Fibroblast of skin of scalp (primary cell): ENCODE measurements at regions not wholly inside any gene's neighbourhood (a gene's known extent, or its start where the extent isn't known, plus 50 kb on each side); places are given as distances from the start of the nearest gene placed in this dataset.
A peak's percentile ranks its signal among the peaks of the same experiment; 100 is the strongest.

Experiments used
- DNase-seq: peaks from one replicate; pipeline ENCODE4 v3.0.0-alpha.2; 2013

DNA sequence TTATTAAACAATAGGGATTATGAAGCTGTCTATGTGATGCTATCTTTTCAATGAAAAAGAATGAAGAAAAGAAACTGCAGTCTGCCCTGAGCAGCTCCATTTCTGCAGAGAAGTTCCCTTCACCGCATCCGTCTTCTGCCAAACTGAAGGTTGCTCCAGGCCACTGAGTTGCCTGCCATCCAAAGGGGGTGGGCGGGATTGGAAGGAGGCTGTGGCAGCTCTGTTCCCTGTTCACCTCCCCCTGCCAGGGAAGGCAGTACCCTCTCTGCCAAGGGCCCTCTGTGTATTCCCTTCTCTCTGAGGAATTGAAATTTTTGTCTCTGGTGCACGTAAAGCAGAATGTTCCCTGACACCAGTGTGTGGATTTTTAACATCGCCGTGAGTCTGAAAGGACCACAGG is 243.1 kb upstream of the GHITM start:
- no peak for DNase-seq

DNA sequence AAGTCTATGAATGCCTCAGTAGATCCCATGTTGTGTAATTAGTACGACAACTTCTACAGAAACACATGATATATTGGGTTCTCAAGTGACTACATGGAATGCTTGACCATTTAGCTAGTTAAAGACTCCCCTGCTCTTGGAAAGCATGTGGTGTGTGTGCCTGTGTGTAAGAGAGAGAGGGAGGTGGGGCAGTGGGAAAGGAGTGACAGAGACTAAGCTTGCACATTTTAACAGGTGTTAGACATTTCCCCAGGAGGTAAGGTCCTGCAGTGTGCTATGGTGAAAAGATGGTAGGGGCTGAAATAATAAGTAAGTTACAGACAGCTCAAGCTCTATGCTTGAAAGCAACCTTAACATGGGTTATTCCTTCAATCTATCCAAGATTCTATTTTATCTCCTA is 241.7 kb upstream of the GHITM start:
- no peak for DNase-seq

DNA sequence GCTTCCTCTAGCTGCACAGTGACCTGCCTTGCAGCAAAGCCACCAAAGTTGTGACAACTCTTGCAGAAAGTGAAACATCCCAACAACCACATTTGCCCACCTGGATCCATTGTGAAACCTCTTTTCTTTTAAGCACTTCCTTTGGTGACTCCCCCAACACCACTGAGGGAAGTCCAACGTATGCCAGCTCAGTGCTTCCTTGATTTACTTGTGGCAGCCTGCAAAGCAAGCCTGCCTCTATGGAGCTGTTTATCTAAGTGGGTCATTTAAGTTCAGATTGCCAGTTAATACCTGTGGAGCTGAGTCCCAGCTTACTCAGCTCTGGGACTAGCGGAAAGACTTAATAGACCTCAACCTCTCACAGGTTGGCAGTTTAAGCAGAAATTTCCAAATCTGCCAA is 230.8 kb upstream of the GHITM start:
- no peak for DNase-seq

DNA sequence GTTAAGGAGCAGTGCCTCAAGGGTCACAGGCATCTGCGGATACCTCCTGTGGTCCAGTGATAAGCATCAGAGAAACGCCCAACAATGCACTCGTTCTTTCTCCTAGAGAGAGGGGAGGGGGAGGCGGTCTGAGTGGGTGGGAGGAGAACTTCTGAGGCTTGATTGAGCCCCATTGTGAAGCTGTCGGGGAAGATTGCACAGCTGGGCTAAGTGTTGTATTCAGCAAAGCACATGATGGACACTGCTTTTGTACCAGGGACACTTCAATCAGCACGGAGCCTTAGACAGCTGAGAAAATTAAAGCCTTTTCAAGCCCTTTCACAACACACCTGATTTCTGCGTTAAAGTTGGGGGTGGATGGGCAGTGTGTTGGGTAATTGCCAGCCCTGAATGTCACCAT is 230.3 kb upstream of the GHITM start:
- no peak for DNase-seq

DNA sequence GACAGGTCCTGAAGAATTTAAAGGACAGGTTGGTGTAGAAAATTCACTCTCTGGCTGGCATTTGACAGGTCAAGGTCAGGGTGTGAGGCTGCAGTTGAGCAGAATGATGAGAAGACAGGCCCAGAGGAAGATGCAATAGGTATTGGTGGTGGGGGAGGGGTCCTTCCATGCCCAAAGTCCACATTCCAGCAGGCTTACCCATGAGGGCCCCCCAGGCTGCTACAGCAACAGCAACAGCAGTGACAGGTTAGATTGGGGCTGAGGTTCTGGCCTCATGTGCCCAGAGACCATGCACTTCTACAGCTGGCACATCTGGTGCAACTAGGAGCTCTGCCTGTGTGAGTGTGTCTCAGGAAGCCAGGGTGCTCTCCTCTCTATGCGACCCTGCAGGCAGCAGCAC is 223.5 kb upstream of the GHITM start:
- no peak for DNase-seq

DNA sequence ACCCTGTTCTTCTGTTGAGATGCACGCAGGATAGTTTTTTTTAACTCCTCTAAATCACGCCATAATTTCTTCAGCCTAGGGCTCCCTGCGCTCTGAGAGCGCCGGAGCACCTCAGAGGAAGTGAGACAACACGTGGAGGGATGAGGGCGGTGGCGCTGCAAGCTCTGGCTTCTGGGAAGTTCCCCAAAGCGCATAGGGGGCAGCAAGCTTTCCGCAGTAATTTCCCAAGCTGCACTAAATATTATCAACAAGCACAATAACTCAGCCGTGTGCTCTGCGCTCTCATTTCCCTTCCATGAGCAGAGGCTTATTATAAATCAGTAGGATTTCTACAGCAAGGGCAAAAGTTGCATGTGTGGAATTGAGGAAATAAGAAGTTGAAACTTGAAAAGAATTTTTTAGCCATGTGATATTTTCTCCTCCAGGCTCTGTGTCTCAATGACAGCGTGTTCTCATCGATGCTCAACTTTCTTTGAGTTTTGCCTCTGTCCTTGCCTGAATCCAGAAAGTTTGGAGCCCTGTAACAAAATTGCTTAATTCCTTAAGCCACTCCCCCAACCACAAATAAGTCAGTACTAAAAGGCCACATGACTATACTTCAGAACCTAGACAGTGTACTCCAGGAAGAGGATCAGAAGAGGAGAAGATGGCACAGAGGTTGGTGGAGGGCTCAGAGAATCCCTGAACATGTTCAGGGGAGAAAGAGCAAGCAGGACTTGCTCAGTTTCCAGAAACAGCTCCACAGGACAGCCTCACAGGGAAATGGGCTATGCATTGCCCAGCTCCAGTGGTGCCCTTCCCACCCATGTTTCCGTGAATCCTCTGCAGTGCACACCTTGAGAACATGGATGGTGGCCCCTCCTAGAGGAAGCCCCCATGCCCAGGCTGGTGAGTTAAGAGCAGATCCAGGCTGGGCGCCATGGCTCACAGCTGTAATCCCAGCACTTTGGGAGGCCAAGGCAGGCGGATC is 221.5 kb upstream of the GHITM start:
- peak; percentile 5 for DNase-seq

DNA sequence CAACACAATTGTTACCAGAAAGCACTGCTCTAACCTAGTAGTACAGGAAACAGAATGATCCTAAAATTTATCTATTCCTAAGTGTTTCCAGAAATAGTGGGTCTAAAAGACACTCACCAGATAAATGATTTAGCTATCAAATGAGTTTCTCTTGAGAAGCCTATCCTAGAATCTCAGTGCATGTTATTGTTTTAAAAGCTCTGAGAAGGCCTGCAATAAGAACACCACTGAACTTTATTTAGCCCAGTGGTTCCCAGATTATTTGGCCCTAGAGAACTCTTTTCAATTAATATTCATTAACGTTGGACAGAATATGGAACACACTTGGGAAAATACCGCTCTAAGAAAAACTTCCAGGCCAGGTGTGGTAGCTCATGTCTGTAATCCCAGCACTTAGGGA is 220.1 kb upstream of the GHITM start:
- DNase-seq = no peak

DNA sequence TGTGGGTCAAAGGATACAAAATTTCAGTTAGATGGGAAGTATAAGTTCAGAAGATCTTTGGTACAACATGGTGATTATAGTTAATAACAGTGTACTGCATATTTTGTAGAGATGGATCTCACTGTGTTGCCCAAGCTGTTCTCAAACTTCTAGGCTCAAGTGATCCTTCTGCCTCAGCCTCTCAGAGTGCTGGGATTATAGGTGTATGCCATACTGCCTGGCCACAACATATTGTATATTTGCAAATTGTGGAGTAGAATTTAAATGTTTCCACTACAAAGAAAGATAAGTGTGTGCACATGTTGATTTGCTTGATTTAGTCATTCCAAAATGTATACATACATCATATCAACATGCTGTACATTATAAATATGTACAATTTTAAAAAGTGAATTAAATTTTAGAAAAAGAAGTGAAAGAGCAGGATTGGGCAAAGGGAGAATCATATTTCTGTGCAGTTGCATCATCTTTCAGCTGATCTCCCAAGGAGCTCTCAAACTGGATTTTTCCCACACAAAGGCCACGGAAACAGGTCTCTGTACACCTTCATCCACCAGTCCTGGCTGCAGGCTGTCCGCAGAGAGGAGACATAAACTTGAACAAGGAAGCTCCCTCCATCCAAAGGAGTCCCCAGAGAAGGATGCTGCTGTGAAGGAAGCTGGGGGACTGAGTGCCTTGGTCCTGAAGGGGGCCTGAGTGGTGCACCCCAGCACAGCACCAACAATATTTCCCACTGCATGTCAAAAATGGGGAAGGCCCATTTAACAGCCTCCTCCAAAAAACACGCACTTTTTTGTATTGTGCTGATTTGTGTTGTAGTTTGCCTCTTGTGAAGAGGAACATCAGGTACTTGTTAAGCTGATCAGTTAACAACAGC is 217.1 kb upstream of the GHITM start:
- no peak for DNase-seq

DNA sequence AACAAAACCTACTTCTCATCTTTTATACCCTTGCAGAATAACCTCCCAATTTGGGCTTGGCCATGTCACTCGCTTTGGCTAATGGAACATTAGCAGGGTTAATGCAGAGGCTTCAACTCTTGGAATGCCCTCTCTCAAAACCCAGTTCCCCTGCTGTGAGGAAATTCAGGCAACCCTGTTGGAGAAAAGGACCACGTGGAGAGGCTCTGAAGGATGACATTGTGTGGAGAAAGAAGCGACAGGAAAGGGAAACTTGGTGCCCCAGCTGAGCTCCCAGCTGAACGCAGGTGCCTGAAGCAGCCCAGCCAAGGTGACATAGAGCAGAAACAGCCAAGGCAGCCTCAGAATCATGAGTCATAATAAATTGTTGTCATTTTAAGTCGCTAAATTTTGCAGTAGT is 214.2 kb upstream of the GHITM start:
- DNase-seq = no peak

DNA sequence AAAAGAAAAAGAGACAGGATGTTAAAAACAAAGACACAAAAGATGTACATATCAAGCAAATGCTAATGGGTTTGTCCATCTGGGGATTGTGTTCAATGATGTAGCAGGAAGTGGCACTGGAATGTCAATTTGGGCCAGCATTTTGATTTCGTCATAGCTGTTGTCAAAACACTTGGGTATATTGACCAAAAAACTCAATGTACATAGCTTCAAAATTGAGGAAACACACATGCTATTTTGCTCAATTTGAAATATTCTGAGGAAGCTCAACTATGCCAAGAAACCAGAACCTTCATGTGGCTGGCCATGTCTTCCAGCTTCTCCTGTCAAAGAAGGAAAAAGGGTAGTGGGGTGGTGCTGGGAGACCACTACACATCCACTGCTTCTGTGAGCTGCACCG is 212.7 kb upstream of the GHITM start:
- DNase-seq = no peak

DNA sequence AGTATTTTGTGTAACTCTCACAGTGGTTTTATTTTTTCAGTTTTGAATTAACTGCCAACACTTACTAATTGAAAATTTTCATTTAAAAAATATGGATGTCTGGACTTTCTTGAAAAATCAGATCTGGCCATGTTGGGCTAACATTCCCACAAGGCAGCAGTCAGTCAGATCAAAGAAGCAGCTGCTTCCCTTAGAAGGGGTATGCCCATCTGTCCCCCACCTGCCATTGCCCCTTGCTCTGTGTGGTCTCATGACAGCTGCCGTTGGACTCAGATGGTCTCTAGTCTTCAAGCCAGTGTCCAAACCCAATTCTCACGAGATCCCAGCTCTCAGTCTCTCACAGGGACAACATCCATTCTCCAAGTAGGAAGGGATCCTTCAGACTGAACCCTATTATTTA is 212.1 kb upstream of the GHITM start:
- DNase-seq = no peak

DNA sequence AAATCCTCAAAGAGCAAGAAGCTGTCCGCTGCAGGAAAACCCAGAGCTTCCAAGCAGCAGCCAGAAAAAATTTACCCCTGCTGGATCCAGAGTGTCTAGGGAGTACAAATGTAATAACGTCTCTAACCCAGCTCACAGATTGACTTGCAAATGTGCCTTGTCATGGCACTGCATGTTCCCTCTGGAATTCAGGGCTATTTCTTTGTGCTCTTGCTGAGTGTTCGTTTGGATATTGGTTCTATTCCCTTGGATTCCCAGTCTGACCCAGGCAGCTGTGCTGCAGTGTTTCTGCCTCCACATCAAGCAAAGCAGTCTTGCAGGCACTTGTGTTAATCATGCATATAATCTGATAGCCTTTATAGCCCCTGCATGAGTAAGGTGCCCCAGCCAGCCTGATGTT is 209.9 kb upstream of the GHITM start:
- no peak for DNase-seq

DNA sequence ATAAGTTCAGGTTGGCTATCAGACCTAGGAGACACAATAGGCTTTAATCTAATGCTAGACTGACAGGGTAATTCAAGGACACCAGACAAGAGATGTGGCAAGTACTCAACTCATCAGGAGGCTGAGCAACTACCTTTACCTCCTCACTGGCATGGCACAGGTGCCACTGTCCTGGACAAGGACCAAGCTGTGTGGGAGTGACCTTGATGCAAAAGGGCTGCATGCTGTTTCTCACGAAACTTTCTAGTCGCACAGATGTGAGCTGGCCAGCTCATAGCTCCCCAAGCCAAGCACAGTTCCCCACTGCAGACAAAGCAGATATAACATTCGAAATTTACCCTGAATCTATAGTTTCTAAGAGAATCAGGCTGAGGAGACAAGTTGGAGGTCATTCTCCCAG is 207.6 kb upstream of the GHITM start:
- DNase-seq = no peak

DNA sequence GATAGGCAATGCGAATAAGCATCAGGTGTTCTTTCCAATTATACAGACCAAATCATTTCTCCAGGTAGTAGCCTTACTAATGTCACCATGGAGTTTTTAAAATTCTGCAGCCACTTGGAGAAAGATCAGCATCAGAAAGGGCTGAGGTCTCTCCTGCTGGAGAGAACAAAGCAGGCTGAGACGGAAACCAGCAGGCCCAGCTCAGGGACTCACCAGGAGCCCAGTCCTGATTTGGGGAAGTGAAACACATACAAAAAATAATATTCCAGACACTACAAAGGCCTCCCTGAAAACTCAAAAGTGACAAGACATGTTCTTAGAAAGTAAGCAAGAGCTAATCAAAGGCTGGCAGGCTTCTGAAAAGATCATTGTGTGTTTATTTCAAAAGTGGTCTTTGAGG is 207.1 kb upstream of the GHITM start:
- no peak for DNase-seq

DNA sequence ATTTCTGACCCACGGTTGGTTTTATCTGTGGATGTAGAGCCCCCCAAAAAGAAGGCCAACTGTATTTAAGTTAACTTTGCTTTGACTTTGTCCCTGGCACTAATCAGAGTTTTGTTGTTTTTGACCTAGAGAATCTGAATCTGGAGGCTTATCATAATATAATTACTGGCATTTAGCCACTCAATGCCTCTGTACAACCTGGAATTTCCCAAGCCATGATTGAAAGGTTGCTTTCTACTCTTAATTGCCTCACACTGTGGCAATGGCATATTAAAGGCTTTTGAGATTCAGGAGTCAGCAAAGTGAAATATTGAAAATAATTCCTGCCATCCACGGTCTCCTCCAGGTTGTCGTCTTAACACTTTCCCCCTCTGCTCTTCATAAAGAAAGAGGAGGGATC is 205.2 kb upstream of the GHITM start:
- DNase-seq = no peak

DNA sequence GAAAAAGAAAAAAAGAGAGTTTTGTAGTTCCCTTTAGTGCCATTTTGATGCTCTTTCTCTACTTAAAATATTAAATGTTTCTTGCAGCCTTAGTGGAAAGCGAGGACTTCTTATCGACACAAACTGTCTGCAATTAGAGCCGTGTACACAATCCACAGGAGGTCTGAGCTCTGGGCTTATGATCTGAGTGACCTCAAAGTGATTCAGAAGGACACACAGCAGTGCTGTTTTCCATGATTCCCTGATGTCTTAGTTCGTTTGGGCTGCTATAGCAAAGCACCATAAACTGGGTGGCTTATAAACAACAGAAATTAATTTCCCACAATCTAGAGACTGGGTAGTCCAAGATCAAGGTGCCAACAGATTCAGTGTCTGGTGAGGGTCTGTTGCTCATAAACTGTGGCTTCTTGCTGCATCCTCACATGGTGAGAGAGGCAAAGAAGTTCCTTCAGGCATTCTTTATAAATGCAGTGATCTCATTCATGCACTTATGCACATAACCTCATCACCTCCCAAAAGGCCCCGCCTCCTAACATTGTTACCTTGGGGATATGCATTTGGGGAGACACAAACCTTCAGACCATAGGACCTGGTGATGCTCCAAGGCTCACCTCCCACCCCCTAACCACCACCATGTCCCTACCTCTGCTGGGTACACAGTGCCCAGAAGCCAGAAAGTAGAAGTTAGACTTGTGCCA is 204.5 kb upstream of the GHITM start:
- DNase-seq = no peak

DNA sequence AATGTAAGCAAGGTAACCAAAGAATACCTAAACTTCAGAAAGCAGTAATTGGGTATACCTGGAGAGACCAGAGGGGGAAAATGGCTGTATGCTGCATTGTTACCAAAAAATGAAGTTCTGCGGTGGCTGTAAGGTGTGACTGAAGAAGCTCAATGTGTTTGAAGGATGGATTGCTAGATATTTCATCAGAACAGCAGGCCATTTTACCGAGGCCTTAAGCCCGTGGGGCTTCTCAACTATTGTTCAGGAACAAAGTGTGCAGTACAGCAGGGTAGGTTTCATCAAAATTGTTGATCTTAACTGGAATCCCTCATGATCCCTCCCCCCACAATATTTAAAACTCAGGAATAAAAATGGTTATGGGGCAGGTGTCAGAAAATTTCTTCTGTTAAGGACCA is 204.0 kb upstream of the GHITM start:
- DNase-seq = no peak

DNA sequence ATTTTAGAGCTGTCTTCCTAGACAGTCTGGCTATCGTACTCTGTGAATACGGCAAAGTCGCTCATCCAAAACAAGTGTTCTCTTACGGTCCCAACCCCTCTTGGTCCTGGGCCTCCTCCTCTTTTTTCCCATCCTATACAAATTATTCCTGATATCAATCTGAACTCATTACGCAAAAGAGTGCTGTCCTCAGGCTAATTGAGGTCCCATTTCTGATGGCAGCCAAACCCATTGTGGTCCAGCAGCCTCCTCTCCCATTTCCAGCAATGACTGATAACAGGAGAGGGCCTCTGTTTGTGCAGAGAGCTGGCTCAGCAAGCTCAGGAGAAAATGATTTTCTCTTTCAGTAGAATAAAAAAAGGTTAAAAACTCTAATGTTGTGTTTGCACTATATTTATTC is 203.4 kb upstream of the GHITM start:
- no peak for DNase-seq

DNA sequence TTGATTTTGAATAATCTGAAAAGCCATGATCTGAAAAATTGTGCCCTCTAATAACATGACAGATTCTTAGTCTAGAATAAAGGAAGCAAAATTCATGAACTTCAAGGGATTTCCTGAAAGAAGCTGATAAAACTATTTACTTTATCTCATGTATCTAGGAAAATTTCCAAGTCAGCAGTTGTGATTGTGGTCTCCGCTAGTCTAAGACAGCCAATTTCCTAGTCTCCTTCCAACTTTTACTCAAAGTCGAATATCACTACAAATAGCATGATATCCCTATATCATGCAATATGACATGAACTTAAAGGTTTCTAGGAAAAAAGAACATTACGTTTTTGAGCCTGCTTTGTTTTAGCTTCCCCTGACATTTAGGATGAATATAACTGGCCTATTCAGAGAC is 202.1 kb upstream of the GHITM start:
- no peak for DNase-seq

DNA sequence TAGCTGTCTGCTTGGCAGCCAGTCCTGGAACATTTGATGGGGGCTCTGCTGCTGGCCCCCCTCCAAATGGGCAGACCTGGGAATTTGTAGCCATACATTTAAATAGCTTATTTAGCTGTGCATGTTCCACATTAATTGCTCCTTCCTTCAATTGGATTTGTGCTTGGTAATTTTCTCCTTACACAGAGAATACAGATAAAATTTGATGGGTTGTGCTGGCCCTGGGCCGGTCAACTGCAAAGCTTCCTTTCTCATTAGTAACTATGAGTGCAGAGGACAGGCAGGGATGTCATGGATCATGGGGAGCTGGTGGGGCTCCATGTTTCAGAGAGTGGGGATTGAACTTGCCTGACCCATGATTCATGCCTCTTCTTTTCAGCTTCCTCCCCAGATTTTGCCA is 201.5 kb upstream of the GHITM start:
- DNase-seq = no peak

DNA sequence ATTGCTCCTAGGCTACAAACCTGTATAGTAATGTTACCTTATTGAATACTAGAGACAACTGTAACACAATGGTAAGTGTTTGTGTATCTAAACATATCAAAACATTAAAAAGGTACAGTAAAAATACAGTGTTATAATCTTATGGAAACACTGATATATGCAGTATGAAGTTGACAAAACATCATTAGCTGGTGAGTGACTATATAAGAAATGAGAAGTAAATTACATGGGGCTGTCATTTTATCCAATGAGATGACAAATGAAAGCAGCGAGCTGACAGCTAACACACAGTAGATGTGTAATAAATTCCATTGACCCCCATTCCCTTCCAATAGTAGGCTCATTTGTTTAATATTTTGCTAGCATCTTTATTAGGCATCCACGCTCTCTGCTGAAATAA is 198.1 kb upstream of the GHITM start:
- DNase-seq = no peak

DNA sequence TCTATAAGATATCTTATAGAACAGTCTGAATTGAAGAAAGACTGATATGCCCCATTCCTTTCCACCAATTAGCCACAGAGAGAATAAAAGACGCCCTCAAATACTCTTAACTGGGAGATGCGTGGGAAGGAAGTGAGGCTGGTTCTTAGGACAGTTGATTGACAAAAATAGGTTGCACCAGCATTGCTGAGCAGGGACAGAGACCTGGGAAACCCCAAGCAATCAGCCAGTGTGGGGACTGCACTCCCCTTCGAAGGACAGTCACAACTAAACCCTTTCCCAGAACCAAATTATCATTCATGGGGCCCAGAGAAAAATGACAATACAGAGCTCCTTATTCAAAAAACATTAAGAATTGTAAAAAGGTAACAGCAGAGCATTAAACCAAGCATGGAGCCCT is 196.9 kb upstream of the GHITM start:
- DNase-seq = no peak

DNA sequence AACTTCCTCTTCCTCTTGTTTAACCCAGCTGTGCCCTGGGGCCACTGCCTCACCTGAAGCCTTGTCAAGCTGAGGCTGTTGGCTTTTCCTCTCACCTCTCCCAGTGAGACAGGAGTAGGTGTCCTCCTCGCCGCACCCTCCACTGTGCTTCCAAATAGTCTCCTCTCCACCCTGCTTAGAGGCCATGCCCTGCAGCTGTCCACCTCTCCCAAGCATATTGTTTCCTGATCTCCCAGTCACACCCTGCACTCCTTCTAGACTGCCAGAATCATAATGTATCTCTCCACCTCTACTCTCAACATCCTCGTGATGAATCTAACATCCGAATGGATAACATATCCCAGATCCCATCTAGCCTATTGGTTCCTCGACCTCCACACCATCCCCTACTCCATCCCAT is 196.3 kb upstream of the GHITM start:
- no peak for DNase-seq
